ENCODE measurements at regions not wholly inside any gene's neighbourhood (a gene's known extent, or its start where the extent isn't known, plus 50 kb on each side); places are given as distances from the start of the nearest gene placed in this dataset.

- TF ChIP-seq, protein P1, sequence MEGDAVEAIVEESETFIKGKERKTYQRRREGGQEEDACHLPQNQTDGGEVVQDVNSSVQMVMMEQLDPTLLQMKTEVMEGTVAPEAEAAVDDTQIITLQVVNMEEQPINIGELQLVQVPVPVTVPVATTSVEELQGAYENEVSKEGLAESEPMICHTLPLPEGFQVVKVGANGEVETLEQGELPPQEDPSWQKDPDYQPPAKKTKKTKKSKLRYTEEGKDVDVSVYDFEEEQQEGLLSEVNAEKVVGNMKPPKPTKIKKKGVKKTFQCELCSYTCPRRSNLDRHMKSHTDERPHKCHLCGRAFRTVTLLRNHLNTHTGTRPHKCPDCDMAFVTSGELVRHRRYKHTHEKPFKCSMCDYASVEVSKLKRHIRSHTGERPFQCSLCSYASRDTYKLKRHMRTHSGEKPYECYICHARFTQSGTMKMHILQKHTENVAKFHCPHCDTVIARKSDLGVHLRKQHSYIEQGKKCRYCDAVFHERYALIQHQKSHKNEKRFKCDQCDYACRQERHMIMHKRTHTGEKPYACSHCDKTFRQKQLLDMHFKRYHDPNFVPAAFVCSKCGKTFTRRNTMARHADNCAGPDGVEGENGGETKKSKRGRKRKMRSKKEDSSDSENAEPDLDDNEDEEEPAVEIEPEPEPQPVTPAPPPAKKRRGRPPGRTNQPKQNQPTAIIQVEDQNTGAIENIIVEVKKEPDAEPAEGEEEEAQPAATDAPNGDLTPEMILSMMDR (IDR thresholded peaks at IDR 0.05; ENCODE audit: low read depth, low read length): no peak
- TF ChIP-seq POLR2A (IDR thresholded peaks at IDR 0.05; ENCODE audit: extremely low read depth, insufficient read length) (no peak), MYC (IDR thresholded peaks at IDR 0.05; ENCODE audit: low read depth, low read length) (no peak)
Observed at GRCh38 chr2:114238910-114239559, 203.4 kb upstream of the DPP10 start.

Measured in NB4 (cell line).